Suprapubic skin (tissue), 4 donors: ENCODE measurements at regions not wholly inside any gene's neighbourhood (a gene's known extent, or its start where the extent isn't known, plus 50 kb on each side); places are given as distances from the start of the nearest gene placed in this dataset.
A peak's percentile ranks its signal among the peaks of the same experiment; 100 is the strongest.

Source experiments
- DNase-seq, 2 donors: peaks; one replicate each; pipeline ENCODE4 v3.0.0-alpha.2; 2019; ENCODE audit warnings: low spot score in 2 of 2
- H3K27ac ChIP-seq: fragments of 200-600 bp; sonication (generic); one replicate; pipeline ENCODE4 v1.5.1; 2019
- H3K27me3 ChIP-seq: fragments of 200-600 bp; sonication (generic); one replicate; pipeline ENCODE4 v1.5.1; 2019
- H3K36me3 ChIP-seq: fragments of 200-600 bp; sonication (generic); one replicate; pipeline ENCODE4 v1.5.1; 2019
- H3K4me1 ChIP-seq: fragments of 200-600 bp; sonication (generic); one replicate; pipeline ENCODE4 v1.5.1; 2019
- H3K4me3 ChIP-seq: fragments of 200-600 bp; sonication (generic); one replicate; pipeline ENCODE4 v1.5.1; 2019; ENCODE audit warnings: mild to moderate bottlenecking
- H3K9me3 ChIP-seq: fragments of 200-600 bp; sonication (generic); one replicate; pipeline ENCODE4 v1.5.1; 2019
- EP300 ChIP-seq: sonication (generic); formaldehyde crosslinking; IDR thresholded peaks from one replicate; pipeline ENCODE4 v1.6.1; 2017; ENCODE audit warnings: antibody characterized with exemption
- POLR2A ChIP-seq, 2 donors: fragments of 450-650 bp; IDR thresholded peaks; one replicate each; pipeline ENCODE4 v1.6.1; 2017; ENCODE audit warnings: antibody characterized with exemption in 2 of 2, mild to moderate bottlenecking in 2 of 2, moderate library complexity in 2 of 2
- POLR2AphosphoS5 ChIP-seq, 3 donors: sonication (generic); formaldehyde crosslinking; IDR thresholded peaks; one replicate each; pipeline ENCODE4 v1.6.1; 2017; ENCODE audit warnings: antibody characterized with exemption in 3 of 3
- WGBS: methylation state at CpG from one replicate; pipeline ENCODE4 v1.1.5; 2018; 5-methylcytosine and 5-hydroxymethylcytosine counted together
- TF ChIP-seq, protein P1 (sequence below), 2 donors: fragments of 200-600 bp in 1 of 2; fragments of 450-650 bp in 1 of 2; sonication (generic) in 1 of 2; IDR thresholded peaks; one replicate each; pipeline ENCODE4 v1.5.1; 2016 to 2019; ENCODE audit warnings: antibody characterized with exemption in 2 of 2, mild to moderate bottlenecking in 1 of 2, moderate library complexity in 1 of 2

DNA sequence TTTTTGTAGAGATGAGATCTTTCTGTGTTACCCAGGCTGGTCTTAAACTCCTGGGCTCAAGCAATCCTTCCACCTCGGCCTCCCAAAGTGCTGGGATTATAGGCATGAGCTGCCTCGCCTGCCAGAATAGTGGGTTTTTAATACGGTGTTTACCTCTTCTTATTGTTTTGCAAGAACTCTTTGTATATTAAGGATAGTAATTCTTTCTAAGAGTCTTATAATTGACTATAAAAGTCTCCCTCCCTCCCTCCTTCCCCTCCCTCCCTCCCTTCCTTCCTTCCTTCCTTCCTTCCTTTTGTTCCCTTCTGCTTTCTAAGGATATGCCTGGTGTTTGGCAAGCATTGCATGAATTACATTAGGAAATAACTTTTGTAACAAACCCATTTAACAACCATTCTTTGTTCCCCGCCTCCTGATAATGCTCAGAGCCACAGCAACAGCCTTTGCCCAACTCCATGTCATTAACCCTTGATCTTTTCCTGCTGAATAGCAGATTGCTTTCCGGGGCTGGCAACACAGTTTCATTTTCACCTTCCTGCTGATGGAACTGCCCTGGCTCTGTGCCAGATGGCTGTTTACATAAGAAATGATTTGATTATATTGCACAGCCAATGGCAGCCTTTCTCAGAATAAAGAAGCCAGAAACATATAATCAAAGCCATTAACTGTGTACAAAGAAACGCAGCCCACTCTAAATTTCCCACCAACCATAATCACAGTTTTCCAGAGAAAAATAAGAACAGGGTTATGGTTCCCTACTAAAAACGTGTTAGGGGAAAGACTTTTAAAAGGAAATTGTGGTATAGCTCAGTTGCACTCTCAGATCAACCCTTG, 143.7 kb upstream of the PTPN1 start:
- DNase-seq: peak in 1 of 2 donors; percentile 76
- no peak overlapping the region for H3K27ac ChIP-seq
- 46% methylated on average over 7 of the region's 7 CpGs for WGBS

DNA sequence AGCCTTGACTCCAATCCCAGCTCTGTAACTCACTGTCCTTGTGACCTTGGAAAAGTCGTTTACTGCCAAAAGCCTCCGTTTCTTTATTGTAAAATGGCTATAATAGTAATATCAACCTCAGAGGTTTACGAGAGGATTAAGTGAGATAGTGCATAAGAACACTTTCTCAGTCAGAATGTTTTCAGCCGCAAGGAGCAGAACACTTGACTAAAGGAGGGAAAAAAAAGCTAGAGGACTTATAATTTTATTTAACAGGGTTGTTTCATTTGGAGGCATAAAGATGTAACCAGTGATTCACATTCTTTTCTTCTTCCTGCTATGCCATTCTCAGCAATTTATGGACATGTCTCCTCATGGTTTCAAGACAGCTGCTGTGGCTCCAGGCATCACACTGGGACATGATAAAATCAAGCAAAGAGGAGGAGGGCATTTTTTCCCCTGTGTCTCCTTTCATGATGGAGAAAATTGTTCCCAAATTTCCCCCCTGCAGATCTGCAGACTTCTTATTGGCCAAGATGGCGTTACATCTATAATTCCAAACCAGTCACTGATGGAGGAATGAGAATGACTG, 143.0 kb upstream of the PTPN1 start:
- Histone ChIP-seq H3K36me3 (no peaks in the 10 kb centered on the region), H3K4me1 (peaks cover 7% of the 10 kb centered on the region), H3K27ac (no peak overlapping the region), H3K27me3 (no peaks in the 10 kb centered on the region), H3K9me3 (no peaks in the 10 kb centered on the region), H3K4me3 (no peak overlapping the region)
- TF ChIP-seq EP300 (no peak), POLR2AphosphoS5 (IDR thresholded peaks at IDR 0.05) (no peak), POLR2A (IDR thresholded peaks at IDR 0.05) (no peak)
- TF ChIP-seq, protein P1, sequence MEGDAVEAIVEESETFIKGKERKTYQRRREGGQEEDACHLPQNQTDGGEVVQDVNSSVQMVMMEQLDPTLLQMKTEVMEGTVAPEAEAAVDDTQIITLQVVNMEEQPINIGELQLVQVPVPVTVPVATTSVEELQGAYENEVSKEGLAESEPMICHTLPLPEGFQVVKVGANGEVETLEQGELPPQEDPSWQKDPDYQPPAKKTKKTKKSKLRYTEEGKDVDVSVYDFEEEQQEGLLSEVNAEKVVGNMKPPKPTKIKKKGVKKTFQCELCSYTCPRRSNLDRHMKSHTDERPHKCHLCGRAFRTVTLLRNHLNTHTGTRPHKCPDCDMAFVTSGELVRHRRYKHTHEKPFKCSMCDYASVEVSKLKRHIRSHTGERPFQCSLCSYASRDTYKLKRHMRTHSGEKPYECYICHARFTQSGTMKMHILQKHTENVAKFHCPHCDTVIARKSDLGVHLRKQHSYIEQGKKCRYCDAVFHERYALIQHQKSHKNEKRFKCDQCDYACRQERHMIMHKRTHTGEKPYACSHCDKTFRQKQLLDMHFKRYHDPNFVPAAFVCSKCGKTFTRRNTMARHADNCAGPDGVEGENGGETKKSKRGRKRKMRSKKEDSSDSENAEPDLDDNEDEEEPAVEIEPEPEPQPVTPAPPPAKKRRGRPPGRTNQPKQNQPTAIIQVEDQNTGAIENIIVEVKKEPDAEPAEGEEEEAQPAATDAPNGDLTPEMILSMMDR (IDR thresholded peaks at IDR 0.05): no peak
- DNase-seq: no peak
- WGBS: 75% methylated on average over 5 of the region's 5 CpGs

More for the DNA sequence above, 143.7 kb upstream of the PTPN1 start:
- Histone ChIP-seq H3K27me3 (no peaks in the 10 kb centered on the region), H3K36me3 (no peaks in the 10 kb centered on the region), H3K4me3 (no peak overlapping the region), H3K9me3 (no peaks in the 10 kb centered on the region), H3K4me1 (peaks cover 7% of the 10 kb centered on the region)
- TF ChIP-seq POLR2AphosphoS5 (IDR thresholded peaks at IDR 0.05) (peak in 1 of 3 donors; percentile 34), EP300 (no peak)
- TF ChIP-seq, protein P1 (IDR thresholded peaks at IDR 0.05): no peak

DNA sequence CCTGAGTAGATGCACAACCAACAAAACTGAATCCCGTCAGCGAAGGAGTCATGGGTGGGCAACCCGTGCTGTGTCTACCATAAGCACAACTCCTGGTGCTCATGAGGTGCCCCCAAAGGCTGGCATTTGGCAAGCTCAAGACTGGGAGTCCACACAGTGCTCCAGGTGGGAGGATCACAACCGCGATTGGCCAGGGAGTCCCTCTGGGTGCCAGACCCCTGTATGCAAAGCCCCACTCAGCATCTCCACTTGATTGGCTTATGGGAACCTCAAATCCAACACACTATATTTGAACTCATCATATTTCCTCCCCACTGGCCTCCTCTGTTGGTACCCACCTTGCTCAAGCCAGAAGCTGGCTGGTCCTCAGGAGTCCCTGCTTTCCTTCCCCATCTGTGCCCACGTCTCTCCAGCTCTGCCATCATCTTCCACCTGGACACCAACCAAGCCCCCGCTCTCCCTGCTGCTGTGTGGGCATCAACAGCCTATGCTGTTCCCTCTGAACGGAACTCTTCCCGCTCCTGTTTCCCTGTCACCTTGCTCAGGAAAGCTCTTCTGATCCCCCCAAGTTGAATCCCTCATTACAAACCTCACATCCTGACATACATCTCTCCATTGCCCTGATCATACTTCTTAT, 142.3 kb upstream of the PTPN1 start:
- no peak overlapping the region for H3K27ac ChIP-seq
- H3K36me3 ChIP-seq: no peaks in the 10 kb centered on the region
- no peak for TF ChIP-seq EP300
- TF ChIP-seq POLR2A (IDR thresholded peaks at IDR 0.05): no peak
- TF ChIP-seq POLR2AphosphoS5 (IDR thresholded peaks at IDR 0.05): no peak
- TF ChIP-seq, protein P1 (IDR thresholded peaks at IDR 0.05): no peak
- 93% methylated on average over 9 of the region's 9 CpGs for WGBS
- H3K4me3 ChIP-seq: no peak overlapping the region
- no peaks in the 10 kb centered on the region for H3K27me3 ChIP-seq
- H3K4me1 ChIP-seq: peaks cover 7% of the 10 kb centered on the region
- no peaks in the 10 kb centered on the region for H3K9me3 ChIP-seq
- DNase-seq: no peak

DNA sequence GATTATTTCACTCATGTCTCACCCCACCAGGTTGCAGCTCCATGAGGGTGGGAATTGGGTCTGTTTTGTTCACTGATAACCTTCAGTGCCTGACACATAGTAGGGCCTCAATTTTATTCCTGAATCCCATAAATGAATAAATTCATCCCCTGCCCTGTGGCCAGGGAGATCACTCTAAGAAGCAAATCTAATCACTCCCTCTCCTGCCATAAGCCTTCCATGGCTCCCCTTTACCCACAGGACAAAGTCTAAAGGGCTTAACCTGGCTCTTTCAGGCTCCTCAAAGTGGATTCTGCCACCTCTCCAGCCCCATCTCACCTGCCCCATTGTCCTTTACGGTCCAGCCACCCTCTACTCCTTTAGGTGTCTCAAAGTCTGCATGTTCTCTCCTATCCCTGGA, 141.8 kb upstream of the PTPN1 start:
- Histone ChIP-seq H3K4me3 (no peak overlapping the region), H3K27me3 (no peaks in the 10 kb centered on the region), H3K9me3 (no peaks in the 10 kb centered on the region), H3K27ac (no peak overlapping the region), H3K36me3 (no peaks in the 10 kb centered on the region), H3K4me1 (peaks cover 7% of the 10 kb centered on the region)
- WGBS: 94% methylated on average over 1 of the region's 1 CpG
- DNase-seq: no peak
- TF ChIP-seq POLR2A (IDR thresholded peaks at IDR 0.05) (no peak), EP300 (no peak), POLR2AphosphoS5 (IDR thresholded peaks at IDR 0.05) (no peak)
- TF ChIP-seq, protein P1 (IDR thresholded peaks at IDR 0.05): no peak

DNA sequence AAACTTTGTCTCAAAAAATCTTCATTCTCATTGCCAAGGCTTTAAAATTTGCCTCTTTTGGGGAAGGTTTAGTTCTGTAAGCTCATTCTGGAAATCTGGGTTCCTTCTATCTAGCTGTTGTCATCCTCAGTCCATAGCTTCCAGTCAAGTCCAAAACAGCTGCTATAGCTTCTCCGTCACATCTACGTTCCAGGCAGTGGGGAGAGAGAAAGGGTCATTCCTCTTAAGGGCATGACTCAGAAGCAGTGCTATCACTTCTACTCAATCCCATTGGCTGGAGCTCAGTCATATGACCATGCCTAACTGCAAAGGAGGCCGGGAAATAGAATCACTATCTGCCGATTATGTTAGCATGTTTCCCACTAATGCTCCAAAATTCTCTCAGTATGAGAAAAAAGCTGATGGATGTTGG, 141.4 kb upstream of the PTPN1 start:
- DNase-seq: no peak
- Histone ChIP-seq H3K27me3 (no peaks in the 10 kb centered on the region), H3K9me3 (no peaks in the 10 kb centered on the region), H3K36me3 (no peaks in the 10 kb centered on the region), H3K27ac (no peak overlapping the region), H3K4me3 (no peak overlapping the region), H3K4me1 (peaks cover 7% of the 10 kb centered on the region)
- TF ChIP-seq EP300 (no peak), POLR2AphosphoS5 (IDR thresholded peaks at IDR 0.05) (no peak), POLR2A (IDR thresholded peaks at IDR 0.05) (no peak)
- TF ChIP-seq, protein P1 (IDR thresholded peaks at IDR 0.05): no peak
- WGBS: 72% methylated on average over 4 of the region's 4 CpGs
